GM13977 (cell line): ENCODE measurements at regions not wholly inside any gene's neighbourhood (a gene's known extent, or its start where the extent isn't known, plus 50 kb on each side); places are given as distances from the start of the nearest gene placed in this dataset.

ENCODE experiments used
- DNase-seq: peaks from one replicate; pipeline ENCODE4 v3.0.0; 2012; ENCODE audit warnings: low spot score
- CTCF ChIP-seq: IDR thresholded peaks from 2 replicates; pipeline ENCODE4 v1.5.1; 2012; ENCODE audit warnings: mild to moderate bottlenecking, control low read depth; ENCODE audit not compliant: insufficient read depth; ENCODE audit errors: extremely low read depth, missing control alignments
- in situ Hi-C: fragments of 300-500 bp; cut with MboI; formaldehyde crosslinking; loops from one replicate; pipeline ENCODE4 v1.12.0; 2022; ENCODE audit warnings: low sequenced_read_pairs, low pct_unique_long_range_greater_than_20kb, mixed read lengths, inconsistent platforms; ENCODE audit not compliant: unreplicated experiment

DNA sequence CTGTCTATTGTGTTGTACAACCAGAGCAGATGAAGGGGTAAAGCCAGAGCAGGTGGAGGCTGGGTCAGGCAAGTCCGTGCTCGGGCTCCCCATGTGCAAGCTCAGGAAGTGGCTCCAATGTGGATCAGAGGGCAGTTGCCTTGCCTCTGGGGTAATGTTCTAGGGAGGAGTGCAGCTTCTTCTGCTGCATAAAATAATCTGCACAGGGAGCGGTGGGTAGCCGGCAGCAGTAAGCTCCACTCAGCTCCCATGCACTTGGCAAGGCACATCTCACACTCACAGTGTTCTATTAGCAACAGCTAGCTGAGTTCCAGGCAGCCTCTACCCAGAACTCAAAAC lies 565.3 kb upstream of the SLITRK1 start:
- DNase-seq, result no peak
- TF ChIP-seq CTCF, result no peak
- in situ Hi-C loops, result no loop called here

- in situ Hi-C loops, result no loop called here
- DNase-seq, result no peak
- TF ChIP-seq CTCF, result no peak
Observed at GRCh38 chr13:84446972-84447639, 564.8 kb upstream of the SLITRK1 start.

- no peak for DNase-seq
- TF ChIP-seq CTCF, result no peak
- in situ Hi-C loops, result no loop called here
Observed at GRCh38 chr13:84445776-84446175, 563.5 kb upstream of the SLITRK1 start.

GRCh38 chr13:84443463-84443862 lies 561.2 kb upstream of the SLITRK1 start:
- in situ Hi-C loops, result no loop called here
- no peak for DNase-seq
- TF ChIP-seq CTCF, result no peak

- in situ Hi-C loops, result no loop called here
- no peak for DNase-seq
Observed at GRCh38 chr13:84439108-84439507, 556.8 kb upstream of the SLITRK1 start.

DNA sequence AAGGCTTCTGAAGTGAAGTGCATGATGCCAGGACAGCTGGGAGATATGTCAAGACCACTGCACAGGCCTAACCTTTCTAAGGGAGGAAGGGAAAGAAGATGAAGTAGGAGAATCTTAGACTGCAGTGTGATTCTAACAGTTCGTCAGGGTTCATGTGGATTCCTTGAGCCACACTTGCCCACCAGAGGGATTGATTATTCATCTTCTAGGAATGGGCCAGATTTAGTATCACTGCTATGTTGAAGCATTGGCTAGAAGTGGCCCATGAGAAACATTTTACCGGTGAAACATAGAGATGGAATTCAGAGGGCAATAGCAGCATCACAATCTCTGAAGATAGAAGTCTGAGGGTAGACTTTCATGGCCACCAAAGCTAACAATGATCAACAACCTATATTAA lies 550.8 kb upstream of the SLITRK1 start:
- TF ChIP-seq CTCF, result no peak
- in situ Hi-C loops, result no loop called here
- no peak for DNase-seq

More at GRCh38 chr13:84439108-84439507, 556.8 kb upstream of the SLITRK1 start:
- no peak for TF ChIP-seq CTCF
